ENCODE measurements at regions not wholly inside any gene's neighbourhood (a gene's known extent, or its start where the extent isn't known, plus 50 kb on each side); places are given as distances from the start of the nearest gene placed in this dataset.

DNA sequence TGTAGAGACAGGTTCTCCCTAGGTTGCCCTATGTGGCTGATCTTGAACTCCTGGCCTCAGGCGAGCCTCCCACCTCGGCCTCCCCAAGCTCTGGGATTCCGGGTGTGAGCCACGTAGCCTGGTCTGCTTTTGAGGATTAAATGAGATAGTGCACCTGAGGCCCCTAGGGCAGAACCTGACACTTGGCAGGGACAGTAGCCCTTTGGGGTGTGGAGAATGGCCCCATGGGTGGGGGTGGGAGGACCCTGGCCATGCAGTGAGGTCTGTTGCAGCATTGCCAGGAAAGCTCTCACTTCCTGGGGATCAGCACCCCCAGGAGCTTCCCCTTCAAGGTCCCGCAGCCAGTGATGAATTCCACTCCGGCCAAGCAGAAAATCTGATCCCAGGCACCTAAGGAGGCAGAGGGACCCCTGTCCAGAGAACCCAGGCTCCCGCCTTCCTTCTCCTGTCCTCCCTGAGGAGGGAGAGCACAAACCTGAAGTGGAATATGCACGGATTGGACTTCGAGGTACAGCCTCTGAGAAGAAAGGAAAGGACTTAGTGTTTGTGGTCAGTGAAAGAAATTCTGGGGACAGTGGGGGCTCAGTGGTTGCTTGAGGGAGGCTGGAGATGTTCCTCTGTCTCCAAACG is 73.9 kb upstream of the UNC5A start:
- Histone ChIP-seq H3K79me2 (replicated peaks; ENCODE audit: insufficient read depth, low read length) (no peaks in the 10 kb centered on the region), H3K9me3 (ENCODE audit: low read length) (no peaks in the 10 kb centered on the region), H3K27me3 (ENCODE audit: insufficient read depth, low read depth, low read length) (no peaks in the 10 kb centered on the region), H3K36me3 (ENCODE audit: insufficient read depth, low read length) (no peaks in the 10 kb centered on the region), H3K9me2 (ENCODE audit: insufficient read depth, low read length) (no peaks in the 10 kb centered on the region), H3K4me3 (ENCODE audit: low read length) (no peak overlapping the region), H3K27ac (ENCODE audit: low read length) (no peak overlapping the region), H3K9ac (ENCODE audit: low read length) (no peak overlapping the region), H3F3A (ENCODE audit: insufficient read depth, low read length, poor library complexity, severe bottlenecking) (no peaks in the 10 kb centered on the region), H3K4me2 (ENCODE audit: low read length) (no peak overlapping the region), H4K20me1 (ENCODE audit: insufficient read depth) (no peaks in the 10 kb centered on the region), H2AFZ (ENCODE audit: low read depth, low read length) (no peak overlapping the region)
- TF ChIP-seq EZH2 (IDR thresholded peaks at IDR 0.05; ENCODE audit: borderline replicate concordance, insufficient read depth, low read length, poor library complexity, severe bottlenecking), result no peak
- TF ChIP-seq, protein P1, sequence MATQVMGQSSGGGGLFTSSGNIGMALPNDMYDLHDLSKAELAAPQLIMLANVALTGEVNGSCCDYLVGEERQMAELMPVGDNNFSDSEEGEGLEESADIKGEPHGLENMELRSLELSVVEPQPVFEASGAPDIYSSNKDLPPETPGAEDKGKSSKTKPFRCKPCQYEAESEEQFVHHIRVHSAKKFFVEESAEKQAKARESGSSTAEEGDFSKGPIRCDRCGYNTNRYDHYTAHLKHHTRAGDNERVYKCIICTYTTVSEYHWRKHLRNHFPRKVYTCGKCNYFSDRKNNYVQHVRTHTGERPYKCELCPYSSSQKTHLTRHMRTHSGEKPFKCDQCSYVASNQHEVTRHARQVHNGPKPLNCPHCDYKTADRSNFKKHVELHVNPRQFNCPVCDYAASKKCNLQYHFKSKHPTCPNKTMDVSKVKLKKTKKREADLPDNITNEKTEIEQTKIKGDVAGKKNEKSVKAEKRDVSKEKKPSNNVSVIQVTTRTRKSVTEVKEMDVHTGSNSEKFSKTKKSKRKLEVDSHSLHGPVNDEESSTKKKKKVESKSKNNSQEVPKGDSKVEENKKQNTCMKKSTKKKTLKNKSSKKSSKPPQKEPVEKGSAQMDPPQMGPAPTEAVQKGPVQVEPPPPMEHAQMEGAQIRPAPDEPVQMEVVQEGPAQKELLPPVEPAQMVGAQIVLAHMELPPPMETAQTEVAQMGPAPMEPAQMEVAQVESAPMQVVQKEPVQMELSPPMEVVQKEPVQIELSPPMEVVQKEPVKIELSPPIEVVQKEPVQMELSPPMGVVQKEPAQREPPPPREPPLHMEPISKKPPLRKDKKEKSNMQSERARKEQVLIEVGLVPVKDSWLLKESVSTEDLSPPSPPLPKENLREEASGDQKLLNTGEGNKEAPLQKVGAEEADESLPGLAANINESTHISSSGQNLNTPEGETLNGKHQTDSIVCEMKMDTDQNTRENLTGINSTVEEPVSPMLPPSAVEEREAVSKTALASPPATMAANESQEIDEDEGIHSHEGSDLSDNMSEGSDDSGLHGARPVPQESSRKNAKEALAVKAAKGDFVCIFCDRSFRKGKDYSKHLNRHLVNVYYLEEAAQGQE (IDR thresholded peaks at IDR 0.05; ENCODE audit: borderline replicate concordance), result no peak
- no peak for TF ChIP-seq TAF1 (IDR thresholded peaks at IDR 0.05; ENCODE audit: low read depth)
- TF ChIP-seq, protein P2, sequence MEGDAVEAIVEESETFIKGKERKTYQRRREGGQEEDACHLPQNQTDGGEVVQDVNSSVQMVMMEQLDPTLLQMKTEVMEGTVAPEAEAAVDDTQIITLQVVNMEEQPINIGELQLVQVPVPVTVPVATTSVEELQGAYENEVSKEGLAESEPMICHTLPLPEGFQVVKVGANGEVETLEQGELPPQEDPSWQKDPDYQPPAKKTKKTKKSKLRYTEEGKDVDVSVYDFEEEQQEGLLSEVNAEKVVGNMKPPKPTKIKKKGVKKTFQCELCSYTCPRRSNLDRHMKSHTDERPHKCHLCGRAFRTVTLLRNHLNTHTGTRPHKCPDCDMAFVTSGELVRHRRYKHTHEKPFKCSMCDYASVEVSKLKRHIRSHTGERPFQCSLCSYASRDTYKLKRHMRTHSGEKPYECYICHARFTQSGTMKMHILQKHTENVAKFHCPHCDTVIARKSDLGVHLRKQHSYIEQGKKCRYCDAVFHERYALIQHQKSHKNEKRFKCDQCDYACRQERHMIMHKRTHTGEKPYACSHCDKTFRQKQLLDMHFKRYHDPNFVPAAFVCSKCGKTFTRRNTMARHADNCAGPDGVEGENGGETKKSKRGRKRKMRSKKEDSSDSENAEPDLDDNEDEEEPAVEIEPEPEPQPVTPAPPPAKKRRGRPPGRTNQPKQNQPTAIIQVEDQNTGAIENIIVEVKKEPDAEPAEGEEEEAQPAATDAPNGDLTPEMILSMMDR (IDR thresholded peaks at IDR 0.05; ENCODE audit: poor library complexity, severe bottlenecking), result no peak
- no peak for TF ChIP-seq MXI1 (conservative IDR thresholded peaks at IDR 0.05; ENCODE audit: poor library complexity, severe bottlenecking)
- TF ChIP-seq RAD21 (conservative IDR thresholded peaks at IDR 0.05), result no peak
- no peak for TF ChIP-seq POLR2AphosphoS5 (IDR thresholded peaks at IDR 0.05)
- TF ChIP-seq SMC3 (conservative IDR thresholded peaks at IDR 0.05; ENCODE audit: poor library complexity), result no peak
- TF ChIP-seq EP300 (conservative IDR thresholded peaks at IDR 0.05; ENCODE audit: poor library complexity, severe bottlenecking), result no peak

DNA sequence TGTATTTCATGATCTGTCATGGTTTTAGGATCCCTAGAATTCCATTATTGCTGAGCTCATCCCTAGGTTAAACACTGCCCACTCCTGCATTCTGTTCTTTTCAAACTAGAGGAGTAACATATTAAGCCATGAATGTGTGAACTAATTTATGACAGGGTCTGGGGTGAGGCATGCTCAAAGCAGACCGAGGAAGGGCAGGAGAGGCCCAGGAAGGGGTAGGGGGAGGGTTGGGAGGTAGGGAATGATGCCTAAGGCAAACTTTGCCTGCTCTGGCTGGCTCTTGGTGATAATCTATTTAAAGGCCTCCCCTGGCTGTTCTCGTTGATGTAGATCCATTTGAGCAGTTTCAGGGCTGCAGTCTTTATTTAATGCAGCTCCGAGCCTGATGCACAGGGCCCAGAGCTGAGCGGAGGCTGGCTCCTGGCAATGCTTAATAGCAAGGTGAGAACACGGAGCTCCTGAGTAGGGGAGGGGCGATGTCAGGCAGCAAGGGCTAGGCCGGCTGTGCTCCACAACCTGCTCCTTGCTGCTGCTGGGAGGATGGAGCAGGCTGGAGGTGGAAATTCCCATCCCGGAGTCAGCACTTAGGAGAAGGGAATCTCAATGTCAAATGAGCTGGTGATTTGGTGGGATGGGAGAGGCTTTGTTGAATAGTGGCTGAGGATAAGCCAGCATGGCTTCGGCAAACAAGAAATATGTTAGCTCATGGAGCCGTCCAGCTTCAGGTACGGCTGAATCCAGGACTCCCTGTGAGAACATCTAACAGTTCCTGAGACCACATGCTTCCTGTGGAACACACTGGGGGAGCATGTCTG is 73.2 kb upstream of the UNC5A start:
- H3K27ac ChIP-seq (ENCODE audit: low read length), result no peak overlapping the region
- H4K20me1 ChIP-seq (ENCODE audit: insufficient read depth), result no peaks in the 10 kb centered on the region
- H3K4me3 ChIP-seq (ENCODE audit: low read length), result no peak overlapping the region
- H3K9me2 ChIP-seq (ENCODE audit: insufficient read depth, low read length), result no peaks in the 10 kb centered on the region
- no peaks in the 10 kb centered on the region for H3K9me3 ChIP-seq (ENCODE audit: low read length)
- H3K9ac ChIP-seq (ENCODE audit: low read length), result no peak overlapping the region
- TF ChIP-seq EP300 (conservative IDR thresholded peaks at IDR 0.05; ENCODE audit: poor library complexity, severe bottlenecking) (no peak), TAF1 (IDR thresholded peaks at IDR 0.05; ENCODE audit: low read depth) (no peak)
- TF ChIP-seq, protein P1 (IDR thresholded peaks at IDR 0.05; ENCODE audit: borderline replicate concordance), result peak; percentile 60
- TF ChIP-seq, protein P2 (IDR thresholded peaks at IDR 0.05; ENCODE audit: poor library complexity, severe bottlenecking), result no peak
- H2AFZ ChIP-seq (ENCODE audit: low read depth, low read length), result no peak overlapping the region
- H3K27me3 ChIP-seq (ENCODE audit: insufficient read depth, low read depth, low read length), result no peaks in the 10 kb centered on the region
- H3K79me2 ChIP-seq (replicated peaks; ENCODE audit: insufficient read depth, low read length), result no peaks in the 10 kb centered on the region
- no peaks in the 10 kb centered on the region for H3F3A ChIP-seq (ENCODE audit: insufficient read depth, low read length, poor library complexity, severe bottlenecking)
- H3K36me3 ChIP-seq (ENCODE audit: insufficient read depth, low read length), result no peaks in the 10 kb centered on the region
- no peak overlapping the region for H3K4me2 ChIP-seq (ENCODE audit: low read length)

Measured in neural cell (in vitro differentiated cells).